Esophagus muscularis mucosa (tissue), 4 donors: ENCODE measurements at regions not wholly inside any gene's neighbourhood (a gene's known extent, or its start where the extent isn't known, plus 50 kb on each side); places are given as distances from the start of the nearest gene placed in this dataset.

Source experiments
- DNase-seq: peaks from one replicate; pipeline ENCODE4 v3.0.0-alpha.2; 2017; ENCODE audit errors: extremely low spot score
- H3K27ac ChIP-seq, 4 donors: fragments of 200-600 bp; sonication (generic); replicated peaks in 1 of 4; 1 replicate in 3 of 4; 2 replicates in 1 of 4; pipeline ENCODE4 v1.5.1; 2016 to 2019; ENCODE audit warnings: mild to moderate bottlenecking in 1 of 4
- H3K27me3 ChIP-seq, 4 donors: fragments of 200-600 bp; sonication (generic); one replicate each; pipeline versions ENCODE4 v1.5.1 to v1.6.0; 2016 to 2019
- H3K36me3 ChIP-seq, 4 donors: fragments of 200-600 bp; sonication (generic); one replicate each; pipeline ENCODE4 v1.5.1; 2016 to 2019
- H3K4me1 ChIP-seq, 4 donors: fragments of 200-600 bp; sonication (generic); one replicate each; pipeline ENCODE4 v1.5.1; 2016 to 2019
- H3K4me3 ChIP-seq, 4 donors: fragments of 200-600 bp; sonication (generic); 1 replicate in 2 of 4; 2 replicates in 2 of 4; pipeline ENCODE4 v1.5.1; 2016 to 2019; ENCODE audit warnings: mild to moderate bottlenecking in 4 of 4, moderate library complexity in 1 of 4
- H3K9me3 ChIP-seq, 4 donors: fragments of 200-600 bp; sonication (generic); 1 replicate in 3 of 4; 2 replicates in 1 of 4; pipeline ENCODE4 v1.5.1; 2016 to 2019
- EP300 ChIP-seq: sonication (generic); formaldehyde crosslinking; IDR thresholded peaks from one replicate; pipeline ENCODE4 v1.6.1; 2017; ENCODE audit warnings: antibody characterized with exemption
- POLR2A ChIP-seq: fragments of 450-650 bp; IDR thresholded peaks from one replicate; pipeline ENCODE4 v1.6.1; 2017; ENCODE audit warnings: antibody characterized with exemption, moderate library complexity, mild to moderate bottlenecking, low read depth
- POLR2AphosphoS5 ChIP-seq, 2 donors: sonication (generic); formaldehyde crosslinking; IDR thresholded peaks; one replicate each; pipeline ENCODE4 v1.6.1; 2017; ENCODE audit warnings: antibody characterized with exemption in 2 of 2
- WGBS: methylation state at CpG from one replicate; pipeline ENCODE4 v1.1.5; 2018; 5-methylcytosine and 5-hydroxymethylcytosine counted together
- intact Hi-C: fragments of 100-400 bp; cut with DNase I; formaldehyde crosslinking; loops from one replicate; pipeline ENCODE4 v1.15.1; 2023
- TF ChIP-seq, protein P1 (sequence below), 3 experiments: fragments of 200-600 bp in 2 of 3; fragments of 450-650 bp in 1 of 3; sonication (generic) in 2 of 3; IDR thresholded peaks; one replicate each; pipeline ENCODE4 v1.5.1; 2017 to 2019; ENCODE audit warnings: antibody characterized with exemption in 3 of 3, mild to moderate bottlenecking in 2 of 3, moderate library complexity in 1 of 3

- H3K9me3 ChIP-seq: no peaks in the 10 kb centered on the region
- H3K27me3 ChIP-seq: no peaks in the 10 kb centered on the region
- no peaks in the 10 kb centered on the region for H3K36me3 ChIP-seq
- 15% methylated on average over 1 of the region's 1 CpG for WGBS
- intact Hi-C loops: loop anchor here (2.0 kb wide), 1 partner anchor 72 kb away; no protein-coding TSS in a partner anchor
- H3K4me3 ChIP-seq: no peak overlapping the region
- H3K4me1 ChIP-seq: peaks cover 0 to 18% (median 14%) of the 10 kb centered on the region in 4 donors
- no peak for DNase-seq
- TF ChIP-seq EP300: no peak
- no peak for TF ChIP-seq POLR2AphosphoS5 (IDR thresholded peaks at IDR 0.05)
- no peak for TF ChIP-seq POLR2A
- TF ChIP-seq, protein P1, sequence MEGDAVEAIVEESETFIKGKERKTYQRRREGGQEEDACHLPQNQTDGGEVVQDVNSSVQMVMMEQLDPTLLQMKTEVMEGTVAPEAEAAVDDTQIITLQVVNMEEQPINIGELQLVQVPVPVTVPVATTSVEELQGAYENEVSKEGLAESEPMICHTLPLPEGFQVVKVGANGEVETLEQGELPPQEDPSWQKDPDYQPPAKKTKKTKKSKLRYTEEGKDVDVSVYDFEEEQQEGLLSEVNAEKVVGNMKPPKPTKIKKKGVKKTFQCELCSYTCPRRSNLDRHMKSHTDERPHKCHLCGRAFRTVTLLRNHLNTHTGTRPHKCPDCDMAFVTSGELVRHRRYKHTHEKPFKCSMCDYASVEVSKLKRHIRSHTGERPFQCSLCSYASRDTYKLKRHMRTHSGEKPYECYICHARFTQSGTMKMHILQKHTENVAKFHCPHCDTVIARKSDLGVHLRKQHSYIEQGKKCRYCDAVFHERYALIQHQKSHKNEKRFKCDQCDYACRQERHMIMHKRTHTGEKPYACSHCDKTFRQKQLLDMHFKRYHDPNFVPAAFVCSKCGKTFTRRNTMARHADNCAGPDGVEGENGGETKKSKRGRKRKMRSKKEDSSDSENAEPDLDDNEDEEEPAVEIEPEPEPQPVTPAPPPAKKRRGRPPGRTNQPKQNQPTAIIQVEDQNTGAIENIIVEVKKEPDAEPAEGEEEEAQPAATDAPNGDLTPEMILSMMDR (IDR thresholded peaks at IDR 0.05): no peak
- no peak overlapping the region for H3K27ac ChIP-seq
Observed at GRCh38 chr1:91120936-91121335, 99.1 kb upstream of the ZNF644 start.

DNA sequence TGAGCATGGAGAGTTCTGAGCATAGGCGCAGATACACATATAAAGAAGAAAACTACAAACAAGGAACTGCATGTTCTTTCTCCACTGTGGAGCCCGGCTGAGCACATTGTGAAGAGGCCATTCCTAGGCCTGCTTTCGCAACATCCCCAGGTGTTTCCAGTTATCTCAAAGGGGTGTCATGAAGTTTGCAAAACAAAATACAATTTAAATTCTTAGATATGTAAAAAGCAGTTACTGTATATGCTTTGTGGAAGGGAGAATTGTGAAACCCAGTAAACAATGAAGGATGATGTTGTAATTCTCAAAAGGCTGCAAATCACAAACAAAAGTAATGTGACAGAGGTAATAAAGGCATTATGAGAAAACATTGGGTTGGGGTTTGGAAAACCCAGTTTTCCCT lies 98.6 kb upstream of the ZNF644 start:
- H3K4me3 ChIP-seq: no peak overlapping the region
- TF ChIP-seq EP300 (no peak), POLR2A (no peak), POLR2AphosphoS5 (IDR thresholded peaks at IDR 0.05) (no peak)
- TF ChIP-seq, protein P1 (IDR thresholded peaks at IDR 0.05): no peak
- no peak for DNase-seq
- intact Hi-C loops: loop anchor here (2.0 kb wide), 1 partner anchor 72 kb away; no protein-coding TSS in a partner anchor
- no peaks in the 10 kb centered on the region for H3K27me3 ChIP-seq
- H3K9me3 ChIP-seq: no peaks in the 10 kb centered on the region
- WGBS: 76% methylated on average over 3 of the region's 3 CpGs
- H3K4me1 ChIP-seq: peaks cover 0 to 18% (median 14%) of the 10 kb centered on the region in 4 donors
- H3K36me3 ChIP-seq: no peaks in the 10 kb centered on the region
- no peak overlapping the region for H3K27ac ChIP-seq

DNA sequence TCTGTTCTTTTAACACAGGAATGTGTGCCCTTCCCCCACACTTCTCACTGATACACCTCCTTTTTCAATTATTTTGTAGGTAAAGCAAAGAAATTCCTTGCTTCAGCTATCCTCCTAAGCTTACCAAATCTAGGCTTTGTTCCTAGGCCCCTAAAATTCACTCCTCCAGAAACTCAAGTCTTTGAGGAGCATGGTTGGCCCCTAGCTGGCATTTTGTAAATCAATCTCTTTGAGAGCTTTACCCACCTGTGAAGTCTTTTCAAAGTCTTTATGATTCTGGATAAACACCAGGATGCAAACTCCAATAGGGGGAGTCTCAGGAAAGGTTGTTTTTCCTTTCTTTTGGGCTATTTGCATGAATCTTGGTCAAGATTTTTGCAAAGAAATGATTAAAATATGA lies 82.9 kb upstream of the ZNF644 start:
- H3K4me3 ChIP-seq: no peak overlapping the region
- no peaks in the 10 kb centered on the region for H3K9me3 ChIP-seq
- no peaks in the 10 kb centered on the region for H3K36me3 ChIP-seq
- TF ChIP-seq POLR2AphosphoS5 (IDR thresholded peaks at IDR 0.05) (no peak), EP300 (no peak), POLR2A (no peak)
- TF ChIP-seq, protein P1 (IDR thresholded peaks at IDR 0.05): no peak
- H3K4me1 ChIP-seq: peaks cover 0 to 4% (median 0%) of the 10 kb centered on the region in 4 donors
- intact Hi-C loops: no loop called here
- H3K27ac ChIP-seq: no peak overlapping the region
- H3K27me3 ChIP-seq: no peaks in the 10 kb centered on the region
- no peak for DNase-seq

GRCh38 chr1:91101328-91101727 lies 79.5 kb upstream of the ZNF644 start:
- no peaks in the 10 kb centered on the region for H3K27me3 ChIP-seq
- H3K9me3 ChIP-seq: no peaks in the 10 kb centered on the region
- H3K4me3 ChIP-seq: no peak overlapping the region
- intact Hi-C loops: no loop called here
- TF ChIP-seq EP300 (no peak), POLR2AphosphoS5 (IDR thresholded peaks at IDR 0.05) (no peak), POLR2A (no peak)
- TF ChIP-seq, protein P1 (IDR thresholded peaks at IDR 0.05): no peak
- H3K36me3 ChIP-seq: no peaks in the 10 kb centered on the region
- WGBS: 79% methylated on average over 5 of the region's 5 CpGs
- DNase-seq: no peak
- no peak overlapping the region for H3K27ac ChIP-seq
- H3K4me1 ChIP-seq: peaks cover 0 to 8% (median 0%) of the 10 kb centered on the region in 4 donors
